ENCODE measurements at regions not wholly inside any gene's neighbourhood (a gene's known extent, or its start where the extent isn't known, plus 50 kb on each side); places are given as distances from the start of the nearest gene placed in this dataset.
"Not testable (repeated sequence)": the region's sequence is repeated elsewhere in the genome, so short reads cannot be mapped to it uniquely, and the experiment has no call there.

GRCh38 chr2:64814007-64814406 is 160.3 kb upstream of the SERTAD2 start:
- POLR2A ChIA-PET = no interaction called here

GRCh38 chr2:64816526-64816925 is 162.8 kb upstream of the SERTAD2 start:
- DNase-seq; H3K4me3 ChIP-seq (ENCODE audit: control insufficient read depth in 1 of 7, extremely low read depth in 1 of 7, insufficient read depth in 4 of 7, low read depth in 2 of 7, low read length in 6 of 7); H3K27ac ChIP-seq (ENCODE audit: insufficient read depth in 1 of 2, low read depth in 1 of 2, low read length in 2 of 2, poor library complexity in 1 of 2, severe bottlenecking in 2 of 2); H3K27me3 ChIP-seq (replicated peaks in 2 of 5; ENCODE audit: control insufficient read depth in 4 of 5, insufficient read depth in 5 of 5, low read length in 4 of 5); H3K9me3 ChIP-seq (ENCODE audit: control extremely low read depth in 1 of 5, control insufficient read depth in 4 of 5, insufficient read depth in 2 of 5, low read depth in 1 of 5, low read length in 4 of 5); POLR2A ChIA-PET; H3K36me3 ChIP-seq (ENCODE audit: control insufficient read depth in 4 of 4, insufficient read depth in 4 of 4, low read length in 3 of 4): not testable (repeated sequence)
- H3K4me1 ChIP-seq (ENCODE audit: control extremely low read depth in 1 of 4, control insufficient read depth in 4 of 4, insufficient read depth in 4 of 4, low read length in 3 of 4) = peaks cover 2 to 28% (median 18%) of the 10 kb centered on the region in 4 experiments
- WGBS (ENCODE audit: insufficient coverage) = 100% methylated on average over 6 of the region's 8 CpGs
- CTCF ChIA-PET = interaction anchor here (0.7 to 1.1 kb wide), 2 partner anchors 11 to 23 kb away, joined by 3 to 4 read pairs; no protein-coding TSS in a partner anchor

More at GRCh38 chr2:64814007-64814406, 160.3 kb upstream of the SERTAD2 start:
- Histone ChIP-seq H3K9me3 (ENCODE audit: control extremely low read depth in 1 of 5, control insufficient read depth in 4 of 5, insufficient read depth in 2 of 5, low read depth in 1 of 5, low read length in 4 of 5) (peaks cover 0 to 3% (median 0%) of the 10 kb centered on the region in 5 experiments), H3K36me3 (ENCODE audit: control insufficient read depth in 4 of 4, insufficient read depth in 4 of 4, low read length in 3 of 4) (no peaks in the 10 kb centered on the region), H3K4me3 (ENCODE audit: control insufficient read depth in 1 of 7, extremely low read depth in 1 of 7, insufficient read depth in 4 of 7, low read depth in 2 of 7, low read length in 6 of 7) (no peak overlapping the region), H3K27ac (ENCODE audit: insufficient read depth in 1 of 2, low read depth in 1 of 2, low read length in 2 of 2, poor library complexity in 1 of 2, severe bottlenecking in 2 of 2) (no peak overlapping the region), H3K4me1 (ENCODE audit: control extremely low read depth in 1 of 4, control insufficient read depth in 4 of 4, insufficient read depth in 4 of 4, low read length in 3 of 4) (peaks cover 0 to 15% (median 13%) of the 10 kb centered on the region in 4 experiments), H3K27me3 (replicated peaks in 2 of 5; ENCODE audit: control insufficient read depth in 4 of 5, insufficient read depth in 5 of 5, low read length in 4 of 5) (no peaks in the 10 kb centered on the region)
- DNase-seq = no peak
- CTCF ChIA-PET = interaction anchor here (1.5 to 1.8 kb wide), 2 partner anchors 14 to 141 kb away, joined by 3 to 5 read pairs; no protein-coding TSS in a partner anchor
- 100% methylated on average over 1 of the region's 5 CpGs for WGBS (ENCODE audit: insufficient coverage)

GRCh38 chr2:64817453-64817852 is 163.7 kb upstream of the SERTAD2 start:
- CTCF ChIA-PET = interaction anchor here (0.6 to 0.7 kb wide), 2 partner anchors 24 to 314 kb away, joined by 3 to 4 read pairs; no protein-coding TSS in a partner anchor
- WGBS (ENCODE audit: insufficient coverage) = no CpG with 5 or more reads among the region's 4 CpGs

GRCh38 chr2:64818664-64819060 is 164.9 kb upstream of the SERTAD2 start:
- H3K27me3 ChIP-seq (replicated peaks in 2 of 5; ENCODE audit: control insufficient read depth in 4 of 5, insufficient read depth in 5 of 5, low read length in 4 of 5) = no peaks in the 10 kb centered on the region
- H3K27ac ChIP-seq (ENCODE audit: insufficient read depth in 1 of 2, low read depth in 1 of 2, low read length in 2 of 2, poor library complexity in 1 of 2, severe bottlenecking in 2 of 2) = no peak overlapping the region
- POLR2A ChIA-PET = no interaction called here
- CTCF ChIA-PET = interaction anchor here (0.6 to 2.0 kb wide), 3 partner anchors 13 to 172 kb away, joined by 3 to 5 read pairs (median 3); partner anchors contain the start of gene SERTAD2
- WGBS (ENCODE audit: insufficient coverage) = 100% methylated on average over 1 of the region's 4 CpGs
- H3K9me3 ChIP-seq (ENCODE audit: control extremely low read depth in 1 of 5, control insufficient read depth in 4 of 5, insufficient read depth in 2 of 5, low read depth in 1 of 5, low read length in 4 of 5) = no peaks in the 10 kb centered on the region
- no peaks in the 10 kb centered on the region for H3K36me3 ChIP-seq (ENCODE audit: control insufficient read depth in 4 of 4, insufficient read depth in 4 of 4, low read length in 3 of 4)
- no peak overlapping the region for H3K4me3 ChIP-seq (ENCODE audit: control insufficient read depth in 1 of 7, extremely low read depth in 1 of 7, insufficient read depth in 4 of 7, low read depth in 2 of 7, low read length in 6 of 7)
- no peak for DNase-seq
- H3K4me1 ChIP-seq (ENCODE audit: control extremely low read depth in 1 of 4, control insufficient read depth in 4 of 4, insufficient read depth in 4 of 4, low read length in 3 of 4) = peaks cover 2 to 18% (median 7%) of the 10 kb centered on the region in 4 experiments

More at GRCh38 chr2:64817453-64817852, 163.7 kb upstream of the SERTAD2 start:
- POLR2A ChIA-PET = no interaction called here
- Histone ChIP-seq H3K27me3 (replicated peaks in 2 of 5; ENCODE audit: control insufficient read depth in 4 of 5, insufficient read depth in 5 of 5, low read length in 4 of 5) (no peaks in the 10 kb centered on the region), H3K27ac (ENCODE audit: insufficient read depth in 1 of 2, low read depth in 1 of 2, low read length in 2 of 2, poor library complexity in 1 of 2, severe bottlenecking in 2 of 2) (no peak overlapping the region), H3K9me3 (ENCODE audit: control extremely low read depth in 1 of 5, control insufficient read depth in 4 of 5, insufficient read depth in 2 of 5, low read depth in 1 of 5, low read length in 4 of 5) (no peaks in the 10 kb centered on the region), H3K4me1 (ENCODE audit: control extremely low read depth in 1 of 4, control insufficient read depth in 4 of 4, insufficient read depth in 4 of 4, low read length in 3 of 4) (peaks cover 2 to 22% (median 12%) of the 10 kb centered on the region in 4 experiments), H3K4me3 (ENCODE audit: control insufficient read depth in 1 of 7, extremely low read depth in 1 of 7, insufficient read depth in 4 of 7, low read depth in 2 of 7, low read length in 6 of 7) (no peak overlapping the region), H3K36me3 (ENCODE audit: control insufficient read depth in 4 of 4, insufficient read depth in 4 of 4, low read length in 3 of 4) (no peaks in the 10 kb centered on the region)
- DNase-seq = no peak

GRCh38 chr2:64819361-64819760 is 165.6 kb upstream of the SERTAD2 start:
- no peak for DNase-seq
- H3K9me3 ChIP-seq (ENCODE audit: control extremely low read depth in 1 of 5, control insufficient read depth in 4 of 5, insufficient read depth in 2 of 5, low read depth in 1 of 5, low read length in 4 of 5) = no peaks in the 10 kb centered on the region
- 89% methylated on average over 1 of the region's 2 CpGs for WGBS (ENCODE audit: insufficient coverage)
- peak overlapping the region; percentile 6 to 69 for H3K27ac ChIP-seq (ENCODE audit: insufficient read depth in 1 of 2, low read depth in 1 of 2, low read length in 2 of 2, poor library complexity in 1 of 2, severe bottlenecking in 2 of 2)
- H3K4me1 ChIP-seq (ENCODE audit: control extremely low read depth in 1 of 4, control insufficient read depth in 4 of 4, insufficient read depth in 4 of 4, low read length in 3 of 4) = peaks cover 2 to 18% (median 7%) of the 10 kb centered on the region in 4 experiments
- ChIA-PET CTCF (interaction anchor here (1.1 to 2.0 kb wide), 3 partner anchors 8 to 173 kb away, joined by 3 to 5 read pairs (median 4); no protein-coding TSS in a partner anchor), POLR2A (no interaction called here)
- no peaks in the 10 kb centered on the region for H3K36me3 ChIP-seq (ENCODE audit: control insufficient read depth in 4 of 4, insufficient read depth in 4 of 4, low read length in 3 of 4)
- H3K27me3 ChIP-seq (replicated peaks in 2 of 5; ENCODE audit: control insufficient read depth in 4 of 5, insufficient read depth in 5 of 5, low read length in 4 of 5) = no peaks in the 10 kb centered on the region
- H3K4me3 ChIP-seq (ENCODE audit: control insufficient read depth in 1 of 7, extremely low read depth in 1 of 7, insufficient read depth in 4 of 7, low read depth in 2 of 7, low read length in 6 of 7) = peak overlapping the region in 1 of 7 experiments; percentile 32

- H3K27me3 ChIP-seq (replicated peaks in 2 of 5; ENCODE audit: control insufficient read depth in 4 of 5, insufficient read depth in 5 of 5, low read length in 4 of 5) = no peaks in the 10 kb centered on the region
- WGBS (ENCODE audit: insufficient coverage) = 63% methylated on average over 6 of the region's 11 CpGs
- no peaks in the 10 kb centered on the region for H3K36me3 ChIP-seq (ENCODE audit: control insufficient read depth in 4 of 4, insufficient read depth in 4 of 4, low read length in 3 of 4)
- DNase-seq = peak; percentile 38 to 87 (median 79)
- ChIA-PET POLR2A (interaction anchor here (0.7 kb wide), 1 partner anchor 42 kb away, joined by 3 read pairs; no protein-coding TSS in a partner anchor), CTCF (interaction anchor here (0.7 to 2.0 kb wide), 11 partner anchors 9 to 174 kb away, joined by 3 to 5 read pairs (median 4); no protein-coding TSS in a partner anchor)
- H3K27ac ChIP-seq (ENCODE audit: insufficient read depth in 1 of 2, low read depth in 1 of 2, low read length in 2 of 2, poor library complexity in 1 of 2, severe bottlenecking in 2 of 2) = peak overlapping the region; percentile 6 to 69
- no peaks in the 10 kb centered on the region for H3K9me3 ChIP-seq (ENCODE audit: control extremely low read depth in 1 of 5, control insufficient read depth in 4 of 5, insufficient read depth in 2 of 5, low read depth in 1 of 5, low read length in 4 of 5)
- H3K4me3 ChIP-seq (ENCODE audit: control insufficient read depth in 1 of 7, extremely low read depth in 1 of 7, insufficient read depth in 4 of 7, low read depth in 2 of 7, low read length in 6 of 7) = peak overlapping the region in 1 of 7 experiments; percentile 32
- peaks cover 2 to 18% (median 7%) of the 10 kb centered on the region in 4 experiments for H3K4me1 ChIP-seq (ENCODE audit: control extremely low read depth in 1 of 4, control insufficient read depth in 4 of 4, insufficient read depth in 4 of 4, low read length in 3 of 4)
Observed at GRCh38 chr2:64819774-64820688, 166.3 kb upstream of the SERTAD2 start.
